T-helper 17 cell (primary cell): ENCODE measurements at regions not wholly inside any gene's neighbourhood (a gene's known extent, or its start where the extent isn't known, plus 50 kb on each side); places are given as distances from the start of the nearest gene placed in this dataset.

Source experiments
- ATAC-seq: fragments of 150-1000 bp; cut with Tn5 transposase; 2 replicates; pipeline ENCODE4 v1.10.0; 2021; ENCODE audit warnings: mild to moderate bottlenecking, moderate library complexity
- DNase-seq, 3 donors: peaks; one replicate each; pipeline versions ENCODE4 v3.0.0 to v3.0.0-alpha.2; 2020 to 2021
- H3K9me3 ChIP-seq: one replicate; pipeline ENCODE4 v1.7.0; 2013; ENCODE audit warnings: low read length, mild to moderate bottlenecking; ENCODE audit not compliant: control insufficient read depth, poor library complexity, severe bottlenecking
- H3K27ac Mint-ChIP-seq: one replicate; pipeline ENCODE4 v1.8.0; 2022; ENCODE audit warnings: mild to moderate bottlenecking, moderate library complexity, mixed read lengths
- H3K27me3 Mint-ChIP-seq: one replicate; pipeline ENCODE4 v1.8.0; 2022; ENCODE audit warnings: mixed read lengths
- H3K36me3 Mint-ChIP-seq: one replicate; pipeline ENCODE4 v1.8.0; 2022; ENCODE audit warnings: low read depth, mixed read lengths
- H3K4me1 Mint-ChIP-seq: one replicate; pipeline ENCODE4 v1.8.0; 2022; ENCODE audit warnings: mild to moderate bottlenecking, mixed read lengths
- H3K4me3 Mint-ChIP-seq: one replicate; pipeline ENCODE4 v1.8.0; 2022; ENCODE audit warnings: mild to moderate bottlenecking, moderate library complexity, mixed read lengths

DNA sequence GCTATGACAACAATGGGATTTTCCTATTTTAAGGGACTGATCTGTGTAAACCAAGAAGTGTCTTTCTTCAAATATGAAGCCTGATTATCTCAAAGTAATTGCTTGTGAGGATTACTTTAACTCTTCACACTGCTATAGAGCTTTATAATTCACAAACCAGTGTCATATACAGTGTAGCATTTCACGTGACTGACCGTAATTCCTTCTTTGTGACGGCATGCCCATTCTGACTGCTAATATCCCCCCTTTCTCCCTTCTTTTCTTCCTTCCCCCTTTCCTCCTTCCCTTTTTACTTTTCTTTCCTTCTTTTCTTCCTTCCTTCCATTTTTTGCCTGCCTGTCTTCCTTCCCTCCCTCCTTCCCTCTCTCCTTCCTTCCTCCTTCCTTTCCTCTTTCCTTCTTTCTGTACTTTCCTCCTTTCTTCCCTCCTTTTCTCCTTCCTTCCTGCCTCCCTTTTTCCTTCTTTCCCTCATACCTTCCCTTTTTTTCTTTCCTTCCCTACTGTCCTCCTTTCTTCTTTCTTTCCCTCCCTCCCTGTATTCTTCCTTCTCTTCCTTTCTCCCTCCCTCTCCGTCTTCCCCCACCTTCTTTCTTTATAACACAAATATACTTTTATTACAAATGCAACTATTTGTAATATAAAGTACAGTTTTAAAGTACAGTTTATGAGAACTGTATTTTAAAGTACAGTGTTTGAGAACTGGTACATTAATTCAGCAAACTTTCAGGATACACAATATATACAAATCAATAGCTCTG is 75.0 kb upstream of the EXOC2 start:
- H3K27ac Mint-ChIP-seq = no peak overlapping the region
- peaks cover 32% of the 10 kb centered on the region for H3K27me3 Mint-ChIP-seq
- DNase-seq (no peak), ATAC-seq (no peak)
- no peak overlapping the region for H3K4me3 Mint-ChIP-seq
- H3K9me3 ChIP-seq = no peaks in the 10 kb centered on the region
- peaks cover 2% of the 10 kb centered on the region for H3K36me3 Mint-ChIP-seq
- peaks cover 2% of the 10 kb centered on the region for H3K4me1 Mint-ChIP-seq

DNA sequence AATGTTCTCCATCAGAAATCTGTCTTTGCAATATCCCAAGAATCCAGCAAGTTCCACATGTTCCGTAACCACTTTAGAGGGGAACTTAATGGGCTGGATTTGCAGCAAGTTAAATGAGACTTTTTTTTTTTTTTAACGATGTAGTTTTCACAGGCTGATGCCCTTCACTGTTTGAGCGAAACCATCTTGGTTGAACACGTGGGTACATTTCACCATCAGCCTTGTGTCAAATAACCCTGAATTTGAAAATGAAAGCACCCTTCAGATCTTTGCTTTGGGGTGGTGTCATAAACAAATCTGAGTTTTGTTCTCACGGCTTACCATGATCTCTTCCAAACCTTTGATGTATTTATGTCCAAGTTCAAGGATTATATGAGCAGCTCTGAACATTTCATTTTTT is 73.7 kb upstream of the EXOC2 start:
- no peak for ATAC-seq
- Mint-ChIP-seq H3K4me3 (no peak overlapping the region), H3K4me1 (peaks cover 2% of the 10 kb centered on the region), H3K27me3 (peaks cover 36% of the 10 kb centered on the region), H3K36me3 (peaks cover 2% of the 10 kb centered on the region), H3K27ac (no peak overlapping the region)
- no peaks in the 10 kb centered on the region for H3K9me3 ChIP-seq
- DNase-seq = no peak

DNA sequence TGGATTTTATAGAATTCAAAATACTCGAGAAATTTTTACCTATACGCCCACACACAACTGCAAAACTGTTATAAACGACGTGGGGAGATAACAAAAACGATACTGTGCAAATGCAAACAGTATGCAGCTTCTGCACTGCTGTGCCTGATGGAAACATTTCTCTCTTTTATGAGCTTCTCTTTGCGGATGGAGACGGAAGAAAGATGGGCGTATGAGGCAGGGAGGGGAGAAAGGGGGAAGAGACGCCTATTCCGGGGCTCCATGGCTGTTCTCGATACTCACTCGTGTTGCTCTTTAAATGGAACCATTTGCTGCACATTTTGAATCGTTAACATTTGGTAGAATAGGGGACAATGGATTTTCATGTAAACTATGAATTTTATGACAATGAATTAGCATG is 69.1 kb upstream of the EXOC2 start:
- no peak overlapping the region for H3K27ac Mint-ChIP-seq
- no peak for DNase-seq
- H3K27me3 Mint-ChIP-seq = peaks cover 28% of the 10 kb centered on the region
- H3K4me1 Mint-ChIP-seq = peaks cover 2% of the 10 kb centered on the region
- H3K36me3 Mint-ChIP-seq = peaks cover 2% of the 10 kb centered on the region
- ATAC-seq = no peak
- no peaks in the 10 kb centered on the region for H3K9me3 ChIP-seq
- no peak overlapping the region for H3K4me3 Mint-ChIP-seq

DNA sequence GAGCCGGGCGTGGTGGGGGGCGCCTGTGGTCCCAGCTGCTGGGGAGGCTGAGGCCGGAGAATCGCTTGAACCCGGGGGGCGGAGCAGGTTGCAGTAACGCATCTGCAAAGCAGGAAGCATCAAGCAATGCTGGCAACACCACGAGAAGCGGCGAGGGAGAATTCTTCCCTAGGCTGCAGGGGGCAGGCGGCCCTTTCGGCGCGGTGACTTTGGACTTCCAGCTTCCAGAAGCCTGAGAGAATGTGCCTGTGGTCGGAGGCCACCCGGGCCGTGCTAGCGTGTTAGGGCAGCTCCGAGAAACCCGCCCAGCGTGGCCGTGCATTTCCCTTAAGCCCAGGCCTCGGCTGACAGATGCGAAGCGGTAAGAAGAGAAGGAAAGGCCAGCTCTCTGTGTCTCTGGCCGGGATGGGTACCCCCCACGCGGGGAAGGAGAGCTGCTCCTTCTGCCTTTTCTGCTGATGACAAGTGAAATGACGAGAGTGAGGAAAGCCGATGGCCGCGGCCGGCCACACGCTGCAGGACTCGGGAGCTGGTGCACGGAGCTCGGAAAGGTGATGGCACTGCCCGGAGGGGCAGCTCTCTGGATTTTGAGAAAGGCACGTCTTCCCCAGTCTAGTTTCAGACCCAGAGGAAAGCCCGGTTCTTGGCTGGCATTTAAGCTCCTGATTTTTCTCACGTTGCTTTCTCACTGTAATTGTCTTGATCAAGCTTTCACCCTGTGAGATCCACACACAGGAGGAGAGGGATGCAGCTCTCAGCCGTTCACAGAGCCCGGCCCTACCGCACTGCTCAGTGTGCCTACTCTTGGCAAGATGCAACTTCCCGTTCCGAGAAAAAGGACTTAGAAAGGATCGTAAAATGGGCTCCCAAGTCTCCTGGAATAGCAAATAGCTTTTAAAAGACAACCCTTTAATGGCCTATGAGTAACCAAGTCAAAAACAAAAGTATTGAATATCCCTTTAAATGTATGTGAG is 68.3 kb upstream of the EXOC2 start:
- H3K9me3 ChIP-seq = no peaks in the 10 kb centered on the region
- H3K4me3 Mint-ChIP-seq = no peak overlapping the region
- DNase-seq (no peak), ATAC-seq (no peak)
- peaks cover 25% of the 10 kb centered on the region for H3K27me3 Mint-ChIP-seq
- peaks cover 2% of the 10 kb centered on the region for H3K36me3 Mint-ChIP-seq
- no peaks in the 10 kb centered on the region for H3K4me1 Mint-ChIP-seq
- H3K27ac Mint-ChIP-seq = no peak overlapping the region

DNA sequence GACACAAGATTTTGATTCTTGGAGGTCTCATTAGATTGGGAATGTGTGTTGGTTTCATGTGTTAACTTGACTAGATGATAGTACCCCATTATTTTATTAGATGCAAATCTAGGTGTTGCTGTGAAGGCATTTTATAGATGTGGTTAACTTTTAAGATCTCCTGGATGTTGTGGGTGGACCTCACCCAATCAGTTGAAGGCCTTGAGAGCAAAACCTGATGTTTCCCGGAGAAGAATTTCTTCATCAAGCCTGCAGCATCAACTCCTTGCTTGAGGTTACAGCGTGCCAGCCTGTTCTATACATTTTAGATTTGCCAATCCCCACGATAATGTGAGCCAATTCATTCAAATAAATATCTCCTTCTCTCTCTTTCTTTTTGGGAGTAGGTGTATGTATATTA is 66.8 kb upstream of the EXOC2 start:
- Mint-ChIP-seq H3K27ac (no peak overlapping the region), H3K4me3 (no peak overlapping the region), H3K4me1 (no peaks in the 10 kb centered on the region), H3K36me3 (peaks cover 2% of the 10 kb centered on the region), H3K27me3 (peaks cover 16% of the 10 kb centered on the region)
- no peaks in the 10 kb centered on the region for H3K9me3 ChIP-seq
- DNase-seq = no peak
- no peak for ATAC-seq

DNA sequence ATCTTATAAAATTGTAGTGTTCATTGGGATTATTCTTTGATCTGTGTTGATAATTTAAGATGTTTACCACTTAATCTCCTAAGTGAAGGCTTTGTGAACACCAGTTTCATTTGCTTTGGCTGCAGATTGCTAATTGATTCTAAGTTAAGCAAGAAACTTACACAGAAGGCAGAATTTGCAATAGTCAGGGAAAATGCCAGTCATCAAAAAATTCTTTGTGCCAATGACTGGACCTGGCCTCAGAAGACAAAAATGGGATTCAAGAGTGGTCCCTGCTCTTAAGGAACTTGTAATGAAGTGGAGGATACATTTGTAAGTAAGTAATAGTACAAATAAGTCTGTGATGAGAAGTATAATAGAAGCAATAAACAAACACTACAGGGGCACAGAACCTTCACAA is 63.3 kb upstream of the EXOC2 start:
- no peak for ATAC-seq
- no peaks in the 10 kb centered on the region for H3K27me3 Mint-ChIP-seq
- no peak for DNase-seq
- H3K9me3 ChIP-seq = no peaks in the 10 kb centered on the region
- H3K4me3 Mint-ChIP-seq = no peak overlapping the region
- H3K4me1 Mint-ChIP-seq = no peaks in the 10 kb centered on the region
- no peak overlapping the region for H3K27ac Mint-ChIP-seq
- no peaks in the 10 kb centered on the region for H3K36me3 Mint-ChIP-seq

DNA sequence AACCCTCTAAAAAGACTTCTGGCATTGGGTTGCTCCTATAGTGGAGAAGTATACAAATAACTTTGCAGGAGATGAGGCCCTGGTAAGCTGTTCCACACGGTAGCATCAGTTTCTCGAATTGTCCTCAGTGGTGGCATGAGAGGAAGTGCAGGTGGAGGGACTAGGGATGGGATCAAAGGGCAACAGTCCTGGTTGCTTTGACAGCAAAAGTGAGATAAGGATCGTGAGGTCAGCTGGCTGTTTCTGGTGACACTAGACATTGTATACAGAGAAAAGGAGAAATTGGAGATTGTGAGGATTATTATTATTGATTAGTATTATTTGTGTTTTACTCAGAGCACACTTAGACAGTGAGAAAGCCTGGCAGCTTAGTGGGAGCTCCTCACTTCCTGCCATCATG is 61.3 kb upstream of the EXOC2 start:
- Mint-ChIP-seq H3K27me3 (no peaks in the 10 kb centered on the region), H3K4me1 (no peaks in the 10 kb centered on the region), H3K4me3 (no peak overlapping the region), H3K36me3 (no peaks in the 10 kb centered on the region), H3K27ac (no peak overlapping the region)
- ATAC-seq = no peak
- H3K9me3 ChIP-seq = no peaks in the 10 kb centered on the region
- no peak for DNase-seq

DNA sequence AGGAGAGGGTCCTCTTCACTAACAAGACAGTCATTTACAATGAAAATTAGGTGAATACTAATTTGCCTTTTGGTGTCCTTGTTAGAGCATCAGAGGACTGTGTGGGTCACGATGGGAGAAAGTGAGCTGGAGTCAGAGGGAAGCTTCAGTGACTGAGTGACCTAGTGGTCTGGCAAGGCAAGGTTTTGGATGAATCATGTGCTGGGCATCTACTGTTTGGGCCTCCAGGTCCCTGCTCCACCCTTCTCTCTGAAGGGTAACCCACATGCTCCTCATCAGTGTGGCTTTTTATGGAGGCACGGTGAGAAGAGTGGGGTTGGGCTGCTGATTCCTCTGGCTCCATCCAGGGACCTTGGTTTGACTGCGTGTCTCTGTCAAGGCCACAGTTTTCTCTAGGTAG is 60.5 kb upstream of the EXOC2 start:
- H3K27me3 Mint-ChIP-seq = no peaks in the 10 kb centered on the region
- ATAC-seq (no peak), DNase-seq (no peak)
- H3K9me3 ChIP-seq = no peaks in the 10 kb centered on the region
- H3K4me3 Mint-ChIP-seq = no peak overlapping the region
- no peak overlapping the region for H3K27ac Mint-ChIP-seq
- H3K4me1 Mint-ChIP-seq = no peaks in the 10 kb centered on the region
- H3K36me3 Mint-ChIP-seq = no peaks in the 10 kb centered on the region

DNA sequence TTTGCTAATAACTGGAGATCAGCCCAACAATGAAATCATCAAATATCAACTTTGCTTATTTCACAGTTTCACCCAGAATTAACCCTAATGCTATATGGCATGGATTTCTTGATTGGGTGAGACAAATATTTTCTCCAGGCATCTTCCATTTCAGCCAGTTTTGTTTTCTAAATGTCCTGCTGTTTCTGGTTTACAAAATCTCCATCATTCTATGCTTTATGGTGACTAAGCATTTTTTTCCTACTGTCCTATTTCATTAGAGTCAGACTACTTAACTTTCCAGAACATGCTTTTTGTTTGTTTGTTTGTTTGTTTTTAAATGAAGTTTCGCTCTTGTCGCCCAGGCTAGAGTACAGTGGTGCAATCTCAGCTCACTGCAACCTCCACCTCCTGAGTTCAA is 59.5 kb upstream of the EXOC2 start:
- no peak for ATAC-seq
- no peaks in the 10 kb centered on the region for H3K36me3 Mint-ChIP-seq
- no peak overlapping the region for H3K27ac Mint-ChIP-seq
- DNase-seq = no peak
- no peaks in the 10 kb centered on the region for H3K4me1 Mint-ChIP-seq
- no peaks in the 10 kb centered on the region for H3K9me3 ChIP-seq
- no peak overlapping the region for H3K4me3 Mint-ChIP-seq
- peaks cover 2% of the 10 kb centered on the region for H3K27me3 Mint-ChIP-seq

DNA sequence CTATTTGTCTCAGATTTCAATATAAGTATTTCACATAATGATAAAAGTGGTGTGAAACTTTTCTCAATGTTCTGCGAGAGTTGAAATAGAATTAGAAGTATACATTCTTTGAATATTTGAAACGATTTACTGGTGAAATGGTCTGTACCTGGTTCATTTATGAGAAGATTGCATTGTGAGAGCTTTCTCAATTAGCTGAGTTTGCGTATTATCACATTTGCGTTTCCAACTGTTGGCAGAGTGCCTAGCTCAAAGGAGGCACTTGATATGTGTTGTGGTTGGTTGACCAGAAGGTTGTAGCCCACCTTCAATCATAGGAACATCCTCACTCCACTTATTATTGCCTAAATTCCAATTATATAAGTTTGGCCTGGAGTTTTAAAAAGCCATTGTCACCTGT is 58.8 kb upstream of the EXOC2 start:
- ATAC-seq (no peak), DNase-seq (no peak)
- Mint-ChIP-seq H3K27me3 (peaks cover 9% of the 10 kb centered on the region), H3K4me3 (no peak overlapping the region), H3K4me1 (no peaks in the 10 kb centered on the region), H3K27ac (no peak overlapping the region), H3K36me3 (no peaks in the 10 kb centered on the region)
- H3K9me3 ChIP-seq = no peaks in the 10 kb centered on the region

DNA sequence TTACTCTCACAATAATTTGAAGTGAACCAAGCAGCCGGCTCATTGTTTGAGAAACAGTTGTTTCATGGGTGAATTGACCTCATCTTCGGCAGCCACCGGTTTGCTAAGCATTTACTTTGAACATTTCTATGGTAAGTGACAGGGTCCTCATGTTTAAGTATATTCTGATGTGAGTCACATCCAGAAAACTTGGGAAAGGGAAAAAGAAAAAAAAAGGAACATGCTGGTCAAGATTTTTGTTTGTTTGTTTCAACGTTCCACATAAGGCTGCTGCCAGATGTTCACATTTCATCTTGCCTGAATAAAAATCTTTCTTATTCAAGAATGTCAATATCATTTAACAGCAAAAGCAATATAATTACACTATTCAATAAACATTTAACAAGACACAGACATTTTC is 55.0 kb upstream of the EXOC2 start:
- ATAC-seq (no peak), DNase-seq (no peak)
- no peak overlapping the region for H3K4me3 Mint-ChIP-seq
- no peak overlapping the region for H3K27ac Mint-ChIP-seq
- H3K36me3 Mint-ChIP-seq = no peaks in the 10 kb centered on the region
- H3K27me3 Mint-ChIP-seq = peaks cover 16% of the 10 kb centered on the region
- no peaks in the 10 kb centered on the region for H3K4me1 Mint-ChIP-seq
- no peaks in the 10 kb centered on the region for H3K9me3 ChIP-seq

DNA sequence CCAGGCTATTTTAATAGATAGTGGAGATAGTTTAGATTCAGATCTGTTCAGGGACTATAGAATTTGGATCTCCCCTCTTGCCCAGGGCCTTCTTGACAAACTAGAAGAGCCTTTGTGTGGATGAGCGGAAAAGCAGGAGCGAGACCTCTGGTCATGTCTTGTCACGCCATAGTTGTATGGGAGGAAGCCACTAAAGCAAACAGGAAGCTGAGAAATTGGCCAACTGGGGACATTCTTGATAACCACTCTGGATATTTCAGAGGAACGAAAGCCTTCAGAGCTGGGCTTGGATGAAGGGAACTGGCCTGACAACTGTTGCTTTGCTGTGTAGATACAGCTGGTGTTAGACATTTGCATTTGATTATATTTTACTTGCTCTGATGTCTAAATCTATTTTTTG is 54.1 kb upstream of the EXOC2 start:
- Mint-ChIP-seq H3K4me1 (no peaks in the 10 kb centered on the region), H3K27ac (no peak overlapping the region), H3K27me3 (peaks cover 16% of the 10 kb centered on the region), H3K36me3 (no peaks in the 10 kb centered on the region), H3K4me3 (no peak overlapping the region)
- ATAC-seq (no peak), DNase-seq (no peak)
- H3K9me3 ChIP-seq = no peaks in the 10 kb centered on the region

DNA sequence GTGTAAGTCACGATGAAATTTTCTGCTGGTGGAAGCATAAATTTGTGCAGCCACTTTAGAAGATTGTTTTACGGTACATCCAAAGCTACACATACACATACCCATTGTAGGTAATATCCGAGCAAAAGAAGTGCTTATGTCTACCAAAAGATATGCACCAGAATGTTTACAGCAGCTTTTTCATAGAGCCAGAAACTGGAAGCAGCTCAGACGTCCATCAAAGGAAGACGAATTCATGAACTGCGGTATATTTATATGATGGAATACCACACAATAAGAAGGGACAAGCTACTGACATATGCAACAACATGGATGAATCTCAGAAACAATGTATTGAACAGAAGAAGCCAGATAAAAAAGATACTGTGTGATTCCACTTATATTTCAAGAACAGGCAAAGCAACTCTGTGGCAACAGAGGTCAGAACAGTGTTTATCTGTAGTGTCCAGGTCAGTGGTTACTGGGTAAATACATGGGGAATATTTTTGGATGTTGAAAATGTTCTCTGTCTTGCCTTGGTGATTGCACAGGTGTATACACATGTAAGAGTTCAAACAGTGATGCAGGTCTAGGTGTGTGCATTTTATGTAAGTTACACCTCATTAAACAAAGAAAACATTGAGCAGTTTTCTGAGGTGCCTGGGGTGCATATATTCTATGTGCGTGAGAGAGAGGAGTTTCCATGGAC is 51.9 kb upstream of the EXOC2 start:
- Mint-ChIP-seq H3K4me1 (no peaks in the 10 kb centered on the region), H3K36me3 (no peaks in the 10 kb centered on the region), H3K27me3 (peaks cover 16% of the 10 kb centered on the region), H3K27ac (no peak overlapping the region), H3K4me3 (no peak overlapping the region)
- ATAC-seq (no peak), DNase-seq (no peak)
- H3K9me3 ChIP-seq = no peaks in the 10 kb centered on the region
